ENCODE measurements at regions not wholly inside any gene's neighbourhood (a gene's known extent, or its start where the extent isn't known, plus 50 kb on each side); places are given as distances from the start of the nearest gene placed in this dataset.

DNA sequence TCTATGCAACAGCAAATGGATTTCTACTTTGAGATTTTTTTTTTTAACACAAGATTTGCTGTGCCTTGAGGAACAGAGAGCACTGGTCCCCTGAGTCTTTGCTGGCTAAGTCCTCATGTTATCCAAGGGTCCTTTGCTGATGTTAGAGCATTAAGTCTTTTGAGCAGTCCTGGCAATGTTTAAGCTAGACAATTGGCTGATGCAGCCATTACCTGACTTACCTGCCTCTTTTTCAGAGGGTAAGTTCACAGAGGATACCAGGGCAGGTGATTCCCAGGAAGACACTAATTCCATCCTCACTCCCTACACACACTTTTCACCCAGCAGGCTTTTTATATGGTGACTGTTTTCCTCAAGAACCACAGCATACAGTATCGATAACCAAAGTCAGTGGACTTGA lies 337.7 kb downstream of the HDGFL1 start:
- Histone ChIP-seq H3K36me3 (ENCODE audit: insufficient read depth, low read length) (no peaks in the 10 kb centered on the region), H3K9ac (ENCODE audit: low read length) (no peak overlapping the region), H2AFZ (ENCODE audit: low read depth, low read length) (no peak overlapping the region), H3K79me2 (replicated peaks; ENCODE audit: insufficient read depth, low read length) (no peaks in the 10 kb centered on the region), H3K4me2 (ENCODE audit: low read length) (no peak overlapping the region), H3K27ac (ENCODE audit: low read length) (no peak overlapping the region), H3K27me3 (ENCODE audit: insufficient read depth, low read depth, low read length) (no peaks in the 10 kb centered on the region), H3K9me3 (ENCODE audit: low read length) (no peaks in the 10 kb centered on the region), H4K20me1 (ENCODE audit: insufficient read depth) (no peaks in the 10 kb centered on the region), H3K9me2 (ENCODE audit: insufficient read depth, low read length) (no peaks in the 10 kb centered on the region), H3F3A (ENCODE audit: insufficient read depth, low read length, poor library complexity, severe bottlenecking) (no peaks in the 10 kb centered on the region), H3K4me3 (ENCODE audit: low read length) (no peak overlapping the region)
- TF ChIP-seq TAF1 (IDR thresholded peaks at IDR 0.05; ENCODE audit: low read depth) (no peak), SMC3 (conservative IDR thresholded peaks at IDR 0.05; ENCODE audit: poor library complexity) (no peak), EP300 (conservative IDR thresholded peaks at IDR 0.05; ENCODE audit: poor library complexity, severe bottlenecking) (no peak), EZH2 (IDR thresholded peaks at IDR 0.05; ENCODE audit: borderline replicate concordance, insufficient read depth, low read length, poor library complexity, severe bottlenecking) (no peak), POLR2AphosphoS5 (IDR thresholded peaks at IDR 0.05) (no peak), RAD21 (conservative IDR thresholded peaks at IDR 0.05) (no peak), MXI1 (conservative IDR thresholded peaks at IDR 0.05; ENCODE audit: poor library complexity, severe bottlenecking) (no peak)
- TF ChIP-seq, protein P1, sequence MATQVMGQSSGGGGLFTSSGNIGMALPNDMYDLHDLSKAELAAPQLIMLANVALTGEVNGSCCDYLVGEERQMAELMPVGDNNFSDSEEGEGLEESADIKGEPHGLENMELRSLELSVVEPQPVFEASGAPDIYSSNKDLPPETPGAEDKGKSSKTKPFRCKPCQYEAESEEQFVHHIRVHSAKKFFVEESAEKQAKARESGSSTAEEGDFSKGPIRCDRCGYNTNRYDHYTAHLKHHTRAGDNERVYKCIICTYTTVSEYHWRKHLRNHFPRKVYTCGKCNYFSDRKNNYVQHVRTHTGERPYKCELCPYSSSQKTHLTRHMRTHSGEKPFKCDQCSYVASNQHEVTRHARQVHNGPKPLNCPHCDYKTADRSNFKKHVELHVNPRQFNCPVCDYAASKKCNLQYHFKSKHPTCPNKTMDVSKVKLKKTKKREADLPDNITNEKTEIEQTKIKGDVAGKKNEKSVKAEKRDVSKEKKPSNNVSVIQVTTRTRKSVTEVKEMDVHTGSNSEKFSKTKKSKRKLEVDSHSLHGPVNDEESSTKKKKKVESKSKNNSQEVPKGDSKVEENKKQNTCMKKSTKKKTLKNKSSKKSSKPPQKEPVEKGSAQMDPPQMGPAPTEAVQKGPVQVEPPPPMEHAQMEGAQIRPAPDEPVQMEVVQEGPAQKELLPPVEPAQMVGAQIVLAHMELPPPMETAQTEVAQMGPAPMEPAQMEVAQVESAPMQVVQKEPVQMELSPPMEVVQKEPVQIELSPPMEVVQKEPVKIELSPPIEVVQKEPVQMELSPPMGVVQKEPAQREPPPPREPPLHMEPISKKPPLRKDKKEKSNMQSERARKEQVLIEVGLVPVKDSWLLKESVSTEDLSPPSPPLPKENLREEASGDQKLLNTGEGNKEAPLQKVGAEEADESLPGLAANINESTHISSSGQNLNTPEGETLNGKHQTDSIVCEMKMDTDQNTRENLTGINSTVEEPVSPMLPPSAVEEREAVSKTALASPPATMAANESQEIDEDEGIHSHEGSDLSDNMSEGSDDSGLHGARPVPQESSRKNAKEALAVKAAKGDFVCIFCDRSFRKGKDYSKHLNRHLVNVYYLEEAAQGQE (IDR thresholded peaks at IDR 0.05; ENCODE audit: borderline replicate concordance): no peak
- TF ChIP-seq, protein P2, sequence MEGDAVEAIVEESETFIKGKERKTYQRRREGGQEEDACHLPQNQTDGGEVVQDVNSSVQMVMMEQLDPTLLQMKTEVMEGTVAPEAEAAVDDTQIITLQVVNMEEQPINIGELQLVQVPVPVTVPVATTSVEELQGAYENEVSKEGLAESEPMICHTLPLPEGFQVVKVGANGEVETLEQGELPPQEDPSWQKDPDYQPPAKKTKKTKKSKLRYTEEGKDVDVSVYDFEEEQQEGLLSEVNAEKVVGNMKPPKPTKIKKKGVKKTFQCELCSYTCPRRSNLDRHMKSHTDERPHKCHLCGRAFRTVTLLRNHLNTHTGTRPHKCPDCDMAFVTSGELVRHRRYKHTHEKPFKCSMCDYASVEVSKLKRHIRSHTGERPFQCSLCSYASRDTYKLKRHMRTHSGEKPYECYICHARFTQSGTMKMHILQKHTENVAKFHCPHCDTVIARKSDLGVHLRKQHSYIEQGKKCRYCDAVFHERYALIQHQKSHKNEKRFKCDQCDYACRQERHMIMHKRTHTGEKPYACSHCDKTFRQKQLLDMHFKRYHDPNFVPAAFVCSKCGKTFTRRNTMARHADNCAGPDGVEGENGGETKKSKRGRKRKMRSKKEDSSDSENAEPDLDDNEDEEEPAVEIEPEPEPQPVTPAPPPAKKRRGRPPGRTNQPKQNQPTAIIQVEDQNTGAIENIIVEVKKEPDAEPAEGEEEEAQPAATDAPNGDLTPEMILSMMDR (IDR thresholded peaks at IDR 0.05; ENCODE audit: poor library complexity, severe bottlenecking): no peak

DNA sequence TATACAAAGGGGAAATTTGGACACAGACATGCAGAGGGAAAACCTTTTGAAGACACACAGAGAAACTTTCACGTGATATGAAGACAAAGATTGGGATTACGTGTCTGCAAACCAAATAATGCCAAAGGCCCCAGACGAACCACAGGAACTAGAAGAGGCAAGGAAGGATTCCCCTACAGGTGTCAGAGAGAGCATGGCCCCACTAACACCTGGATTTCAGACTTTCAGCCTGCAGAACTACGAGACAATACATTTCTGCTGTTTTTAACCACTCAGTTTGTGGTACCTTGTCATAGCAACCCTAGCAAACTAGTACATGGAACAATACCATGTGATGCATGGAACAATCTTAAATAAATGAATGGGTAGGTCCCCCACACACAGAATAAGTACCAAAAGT lies 341.0 kb downstream of the HDGFL1 start:
- H3K27me3 ChIP-seq (ENCODE audit: insufficient read depth, low read depth, low read length): no peaks in the 10 kb centered on the region
- H3K4me2 ChIP-seq (ENCODE audit: low read length): no peak overlapping the region
- no peaks in the 10 kb centered on the region for H3K36me3 ChIP-seq (ENCODE audit: insufficient read depth, low read length)
- no peaks in the 10 kb centered on the region for H3K9me3 ChIP-seq (ENCODE audit: low read length)
- H3K9me2 ChIP-seq (ENCODE audit: insufficient read depth, low read length): no peaks in the 10 kb centered on the region
- no peak for TF ChIP-seq EP300 (conservative IDR thresholded peaks at IDR 0.05; ENCODE audit: poor library complexity, severe bottlenecking)
- TF ChIP-seq POLR2AphosphoS5 (IDR thresholded peaks at IDR 0.05): no peak
- TF ChIP-seq RAD21 (conservative IDR thresholded peaks at IDR 0.05): no peak
- TF ChIP-seq, protein P2 (IDR thresholded peaks at IDR 0.05; ENCODE audit: poor library complexity, severe bottlenecking): no peak
- TF ChIP-seq, protein P1 (IDR thresholded peaks at IDR 0.05; ENCODE audit: borderline replicate concordance): no peak
- no peak for TF ChIP-seq EZH2 (IDR thresholded peaks at IDR 0.05; ENCODE audit: borderline replicate concordance, insufficient read depth, low read length, poor library complexity, severe bottlenecking)
- no peak for TF ChIP-seq MXI1 (conservative IDR thresholded peaks at IDR 0.05; ENCODE audit: poor library complexity, severe bottlenecking)
- no peak for TF ChIP-seq SMC3 (conservative IDR thresholded peaks at IDR 0.05; ENCODE audit: poor library complexity)
- no peak for TF ChIP-seq TAF1 (IDR thresholded peaks at IDR 0.05; ENCODE audit: low read depth)
- no peak overlapping the region for H3K27ac ChIP-seq (ENCODE audit: low read length)
- H3F3A ChIP-seq (ENCODE audit: insufficient read depth, low read length, poor library complexity, severe bottlenecking): no peaks in the 10 kb centered on the region
- no peak overlapping the region for H3K9ac ChIP-seq (ENCODE audit: low read length)
- no peaks in the 10 kb centered on the region for H3K79me2 ChIP-seq (replicated peaks; ENCODE audit: insufficient read depth, low read length)
- no peaks in the 10 kb centered on the region for H4K20me1 ChIP-seq (ENCODE audit: insufficient read depth)
- no peak overlapping the region for H2AFZ ChIP-seq (ENCODE audit: low read depth, low read length)
- no peak overlapping the region for H3K4me3 ChIP-seq (ENCODE audit: low read length)

Measured in neural cell (in vitro differentiated cells).